GM12872 (cell line): ENCODE measurements at regions not wholly inside any gene's neighbourhood (a gene's known extent, or its start where the extent isn't known, plus 50 kb on each side); places are given as distances from the start of the nearest gene placed in this dataset.

Experiments used
- CTCF ChIP-seq: IDR thresholded peaks from 3 replicates; pipeline ENCODE4 v1.5.1; 2011; ENCODE audit warnings: low read depth, mild to moderate bottlenecking, low read length, moderate library complexity; ENCODE audit not compliant: insufficient read depth

- no peak for TF ChIP-seq CTCF
These were observed 95.3 kb upstream of the EGFL6 start for GRCh38 chrX:13474164-13474516.

GRCh38 chrX:13473442-13474163, 95.8 kb upstream of the EGFL6 start:
- no peak for TF ChIP-seq CTCF

GRCh38 chrX:13472975-13473374, 96.4 kb upstream of the EGFL6 start:
- TF ChIP-seq CTCF, result no peak

GRCh38 chrX:13471269-13471668, 98.1 kb upstream of the EGFL6 start:
- no peak for TF ChIP-seq CTCF

- no peak for TF ChIP-seq CTCF
These were observed 98.8 kb upstream of the EGFL6 start for GRCh38 chrX:13470685-13470977.

- TF ChIP-seq CTCF, result no peak
These were observed 99.3 kb upstream of the EGFL6 start for GRCh38 chrX:13469963-13470684.

- TF ChIP-seq CTCF, result no peak
These were observed 101.3 kb upstream of the EGFL6 start for GRCh38 chrX:13468096-13468495.
